HG02981 (cell line): ENCODE measurements at regions not wholly inside any gene's neighbourhood (a gene's known extent, or its start where the extent isn't known, plus 50 kb on each side); places are given as distances from the start of the nearest gene placed in this dataset.

ENCODE experiments used
- ATAC-seq: cut with Tn5 transposase; IDR thresholded peaks from one replicate; pipeline ENCODE4 v1.9.1; 2021; ENCODE audit warnings: mild to moderate bottlenecking, moderate library complexity; ENCODE audit not compliant: unreplicated experiment

DNA sequence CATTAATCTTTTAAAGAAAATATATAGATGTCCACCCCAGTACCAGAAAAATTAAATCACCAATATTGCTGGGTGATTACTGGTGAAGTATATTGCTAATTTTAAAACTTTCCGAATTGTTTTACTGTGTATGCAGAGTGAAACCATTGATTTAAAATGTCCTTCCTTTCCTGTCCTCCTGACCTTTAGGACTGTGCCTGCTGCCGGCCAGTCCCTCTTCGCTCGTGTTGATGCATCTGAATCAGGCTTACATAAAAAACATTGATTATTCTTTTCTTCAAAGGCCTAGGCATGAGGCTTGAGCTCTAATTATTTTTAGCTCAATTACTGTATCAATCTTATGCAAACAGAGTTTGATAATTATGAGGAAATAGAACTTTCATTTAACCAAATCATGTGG lies 1128.1 kb downstream of the BRINP3 start:
- ATAC-seq = no peak

DNA sequence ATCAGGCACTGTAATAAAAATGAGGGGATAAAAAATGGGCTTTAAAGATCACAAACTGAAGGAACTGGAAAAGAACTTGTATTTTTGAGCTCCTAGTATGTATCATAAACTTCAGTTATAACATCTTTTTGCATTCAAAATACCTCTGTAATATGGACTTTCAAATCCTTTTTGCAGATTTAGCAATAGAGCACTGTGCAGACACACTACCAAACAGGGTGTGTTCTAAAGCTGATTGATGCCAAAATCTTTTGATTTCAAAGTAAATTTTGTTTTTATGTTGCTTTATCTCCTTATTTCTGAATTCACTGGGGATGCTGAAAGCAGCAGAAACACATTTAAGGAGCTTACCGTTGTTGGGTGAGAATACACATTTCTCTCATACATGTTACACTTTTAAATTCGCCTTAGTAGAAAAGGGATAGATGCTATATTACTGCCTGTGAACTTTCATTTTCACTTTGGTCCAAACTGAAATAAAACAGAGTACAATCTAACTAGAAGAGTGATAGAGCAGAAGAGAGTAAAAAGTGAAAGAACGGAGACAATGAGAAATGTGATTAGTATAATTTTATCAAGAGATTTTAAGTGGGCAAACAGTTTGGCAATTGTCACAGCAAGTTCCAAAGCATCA lies 1126.6 kb downstream of the BRINP3 start:
- ATAC-seq = no peak

DNA sequence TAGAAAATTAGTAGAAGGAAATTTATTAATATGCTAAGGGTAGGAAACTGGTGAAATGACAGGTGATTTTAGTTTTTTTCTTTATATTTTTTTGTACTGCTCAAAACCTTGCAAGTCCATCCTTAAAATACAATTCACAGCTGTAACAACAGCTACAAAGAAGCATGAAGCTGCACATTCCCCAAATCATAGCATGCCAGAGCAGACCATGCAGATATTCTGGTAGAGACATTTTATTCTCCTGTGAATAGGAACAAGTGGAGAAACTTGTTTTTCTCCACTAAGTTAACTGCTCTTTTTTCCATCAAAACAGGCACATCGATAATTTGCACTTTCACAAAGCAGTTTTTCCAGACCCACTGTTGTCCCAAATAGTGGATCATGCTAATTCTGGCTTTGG lies 1125.7 kb downstream of the BRINP3 start:
- ATAC-seq = no peak

DNA sequence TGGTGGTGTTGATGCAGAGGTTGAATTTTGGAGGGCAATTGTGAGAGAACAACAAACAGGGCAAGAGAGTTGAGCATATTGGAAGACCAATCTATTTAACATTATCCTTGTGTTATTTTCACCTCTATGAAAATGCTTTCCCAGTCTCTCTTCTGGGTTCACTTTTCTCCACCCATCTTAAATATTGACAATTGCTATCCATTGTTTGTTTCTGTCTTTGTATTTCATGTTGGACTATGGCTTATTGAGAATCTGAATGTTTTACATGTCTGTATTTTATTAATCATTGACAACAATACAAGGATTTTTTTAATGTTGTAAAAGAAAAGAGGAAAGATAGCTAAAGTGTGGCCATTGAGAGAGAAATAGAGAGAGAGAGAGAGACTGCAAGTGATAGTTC lies 1121.5 kb downstream of the BRINP3 start:
- no peak for ATAC-seq

DNA sequence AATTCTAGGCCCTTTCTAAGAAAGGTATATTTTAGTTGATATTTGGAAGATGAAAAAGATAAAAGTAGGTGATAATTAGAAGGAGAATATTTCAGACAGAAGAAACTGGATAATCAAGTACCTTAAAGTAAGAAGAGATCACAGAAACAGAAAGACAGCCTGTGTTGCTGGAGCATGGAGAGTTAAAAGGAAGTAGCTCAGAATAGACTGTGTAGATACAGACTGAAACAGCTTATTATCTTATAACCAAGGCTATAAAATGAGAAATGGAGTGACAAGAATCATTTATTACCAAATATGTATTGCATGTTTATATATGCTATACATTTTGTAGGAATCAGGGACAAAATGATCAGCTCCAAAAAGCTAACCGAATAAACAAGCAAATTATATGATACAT lies 1120.3 kb downstream of the BRINP3 start:
- ATAC-seq = no peak

DNA sequence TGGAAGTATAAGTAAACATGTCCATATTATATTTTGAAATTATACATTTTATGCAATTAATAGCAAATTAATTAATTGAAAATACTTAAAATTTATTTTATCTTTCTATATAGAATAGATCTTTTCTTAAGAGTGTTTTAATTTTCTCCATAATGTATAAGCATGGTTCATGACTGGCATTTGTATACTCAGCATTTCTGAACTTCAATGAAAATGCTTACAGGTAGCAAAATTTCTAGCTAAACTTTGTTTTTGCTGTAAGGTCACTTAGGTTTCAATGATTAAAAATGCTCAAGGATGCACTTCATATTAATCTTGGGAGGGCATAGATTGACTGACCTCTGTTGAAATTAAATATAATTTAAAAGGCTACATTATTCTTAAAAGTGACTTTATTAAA lies 1108.1 kb downstream of the BRINP3 start:
- ATAC-seq = no peak

DNA sequence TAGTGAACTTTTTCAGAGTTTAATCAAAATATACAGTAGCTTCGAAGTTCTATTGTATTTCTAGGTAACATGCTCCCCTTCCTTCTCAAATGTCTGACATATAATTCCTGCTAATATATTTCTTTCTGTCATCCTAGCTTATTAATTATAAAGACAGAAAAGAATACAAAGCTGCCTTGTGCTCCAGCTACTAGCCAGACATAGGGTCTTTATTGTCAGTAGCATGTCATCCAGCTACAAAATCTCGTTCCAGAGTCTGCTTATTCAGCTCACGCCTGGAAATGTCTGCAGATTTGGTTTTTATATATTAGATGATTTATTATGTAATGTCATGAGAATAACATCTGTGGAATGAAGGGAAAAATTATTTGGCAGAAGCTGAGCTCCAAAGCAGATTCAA lies 1102.8 kb downstream of the BRINP3 start:
- ATAC-seq = no peak

DNA sequence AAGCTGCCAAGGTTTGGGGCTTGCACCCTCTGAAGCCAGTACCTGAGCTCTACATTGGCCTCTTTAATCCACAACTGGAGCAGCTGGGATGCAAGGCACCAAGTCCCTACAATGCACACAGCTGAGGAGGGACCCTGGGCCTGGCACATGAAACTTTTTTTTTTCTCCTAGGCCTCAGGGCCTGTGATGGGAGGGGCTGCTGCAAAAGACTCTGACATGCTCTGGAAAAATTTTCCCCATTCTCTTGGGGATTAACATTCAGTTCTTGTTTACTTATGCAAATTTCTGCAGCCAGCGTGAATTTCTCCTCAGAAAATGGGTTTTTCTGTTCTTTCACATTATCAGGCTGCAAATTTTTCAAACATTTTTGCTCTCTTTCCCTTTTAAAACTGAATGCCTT lies 1072.2 kb downstream of the BRINP3 start:
- ATAC-seq = no peak

DNA sequence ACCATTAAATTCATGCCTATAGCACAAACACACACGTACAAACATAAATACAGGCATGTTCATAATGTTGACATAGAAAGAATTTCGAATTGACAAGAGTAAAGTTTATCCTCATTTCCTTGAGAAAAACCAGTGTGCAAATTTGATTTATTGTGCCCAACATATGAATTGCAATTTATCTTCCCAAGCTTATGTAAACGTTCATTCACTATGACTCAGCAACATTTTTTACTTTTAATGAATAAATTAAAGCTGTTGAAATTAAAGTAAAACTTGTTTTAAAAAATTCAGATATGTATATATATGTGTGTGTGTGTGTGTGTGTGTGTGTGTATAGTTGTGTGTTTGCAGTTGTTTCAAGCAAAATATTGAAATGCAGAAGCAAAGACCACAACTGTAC lies 1067.9 kb downstream of the BRINP3 start:
- no peak for ATAC-seq

DNA sequence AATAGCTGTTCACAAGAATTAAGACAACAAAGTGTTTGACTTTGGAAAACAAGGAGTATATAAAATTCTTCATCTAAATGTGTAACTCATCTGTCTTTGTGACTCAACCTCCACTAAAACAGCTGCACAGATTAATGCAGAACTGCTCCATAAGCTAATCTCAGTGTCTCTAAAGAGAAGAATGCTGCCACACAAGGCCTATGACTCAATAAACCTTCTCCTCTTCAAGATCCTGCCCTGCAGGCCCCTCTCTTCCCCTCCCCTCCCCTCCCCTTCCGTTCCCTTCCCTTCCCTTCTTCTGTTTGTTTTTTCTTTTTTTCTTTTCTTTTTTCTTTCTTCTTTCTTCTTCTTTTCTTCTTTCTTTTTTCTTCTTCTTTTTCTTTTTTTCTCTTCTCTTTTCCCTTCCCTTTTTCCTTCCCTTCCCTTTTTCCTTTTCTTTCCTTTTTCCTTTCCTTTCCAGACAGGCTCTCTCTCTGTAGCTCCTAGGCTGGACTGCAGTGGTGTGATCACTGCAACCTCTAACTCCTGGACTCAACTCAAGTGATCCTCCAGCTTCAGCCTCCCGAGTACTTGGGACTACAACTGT lies 1052.8 kb downstream of the BRINP3 start:
- no peak for ATAC-seq

DNA sequence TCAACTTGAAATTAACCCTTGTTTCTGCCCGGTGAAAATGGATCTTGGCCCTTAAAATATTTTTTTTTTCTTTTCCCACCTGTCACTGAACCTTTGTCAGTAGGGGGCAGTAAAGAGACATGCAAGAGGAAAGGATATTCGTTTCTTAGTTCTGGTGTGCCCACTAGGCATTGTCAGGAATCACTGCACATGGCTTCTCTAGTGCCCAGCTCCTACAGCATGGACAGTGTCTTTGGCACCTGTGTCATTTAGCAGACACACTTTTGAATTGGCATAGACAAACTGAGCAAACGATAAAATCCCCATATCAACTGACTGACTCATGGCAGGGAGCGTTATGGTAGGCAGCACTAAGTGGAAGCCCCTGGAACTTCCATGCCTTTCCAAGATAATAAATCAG lies 1048.1 kb downstream of the BRINP3 start:
- peak; percentile 80 for ATAC-seq

DNA sequence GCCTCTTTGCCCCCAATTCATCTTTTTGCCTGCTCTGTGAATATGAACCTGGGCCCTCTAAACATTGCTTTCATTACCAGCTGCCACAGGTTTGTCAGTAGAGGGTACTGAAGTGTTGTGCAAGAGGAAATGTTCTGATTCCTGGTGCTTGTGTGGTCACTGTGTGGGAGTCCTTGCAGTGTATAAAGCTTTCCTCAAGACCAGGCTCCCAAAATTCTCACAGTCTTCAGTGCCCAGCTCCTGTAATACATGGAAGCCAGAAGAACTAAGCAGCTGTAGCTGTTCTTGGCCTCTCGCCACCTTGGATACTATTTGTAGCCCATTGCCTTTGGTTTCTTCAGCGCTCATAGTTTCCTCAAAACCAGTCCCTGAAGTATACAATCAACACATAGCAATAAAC lies 1046.2 kb downstream of the BRINP3 start:
- no peak for ATAC-seq

DNA sequence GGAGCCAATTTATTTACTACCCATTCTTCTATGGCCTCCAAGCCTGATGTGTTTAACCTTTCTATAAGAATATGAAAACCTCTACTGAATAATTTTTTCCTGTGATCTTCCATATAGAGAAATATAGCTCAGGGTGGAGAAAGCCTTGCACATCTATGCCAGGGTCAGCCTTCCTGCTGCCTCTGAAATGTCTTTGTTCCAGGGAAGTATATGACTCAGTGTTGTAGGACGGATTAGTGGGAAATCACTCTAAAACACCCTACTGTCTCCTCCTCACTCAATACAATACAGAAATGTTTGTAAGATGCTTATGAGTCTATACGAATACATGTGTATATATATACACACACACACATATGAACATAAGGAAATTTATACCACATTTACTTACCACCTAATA lies 1044.9 kb downstream of the BRINP3 start:
- ATAC-seq = no peak

DNA sequence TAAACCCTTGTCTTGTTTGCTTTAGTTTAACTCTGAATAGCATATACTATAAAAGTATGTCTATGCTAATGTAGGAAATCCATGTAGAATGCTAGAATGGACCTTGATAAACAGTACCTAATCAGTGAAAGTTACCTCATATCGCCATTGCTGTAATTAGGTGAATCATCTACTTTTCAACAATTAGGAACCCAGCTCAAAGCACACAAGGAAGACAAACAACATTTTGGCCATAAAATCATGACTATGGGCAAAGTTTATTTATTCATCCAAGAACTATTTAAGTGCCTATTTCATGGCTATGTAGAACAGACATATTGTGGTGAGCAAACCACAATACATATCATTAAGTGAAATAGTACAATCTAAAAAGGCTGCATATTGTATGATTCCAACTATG lies 1043.2 kb downstream of the BRINP3 start:
- ATAC-seq = no peak

DNA sequence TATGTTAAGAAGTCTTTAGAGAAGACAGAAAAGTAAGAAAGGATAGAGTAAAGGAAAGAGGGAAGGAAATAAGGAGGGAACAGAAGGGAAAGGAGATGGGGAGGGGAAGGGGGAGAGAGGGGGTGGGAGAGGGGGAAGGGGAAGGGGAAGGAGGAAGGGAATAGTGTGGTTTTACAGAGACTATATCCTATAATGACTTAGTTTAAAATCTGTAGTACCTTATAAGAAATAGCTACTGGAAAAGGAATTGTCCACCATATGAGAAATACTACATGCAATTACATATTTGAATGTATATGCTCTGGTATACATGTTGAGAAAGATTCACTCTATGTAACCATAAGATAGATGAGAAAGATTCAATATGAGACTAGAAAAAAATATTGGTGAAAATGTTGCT lies 1042.3 kb downstream of the BRINP3 start:
- ATAC-seq = no peak

DNA sequence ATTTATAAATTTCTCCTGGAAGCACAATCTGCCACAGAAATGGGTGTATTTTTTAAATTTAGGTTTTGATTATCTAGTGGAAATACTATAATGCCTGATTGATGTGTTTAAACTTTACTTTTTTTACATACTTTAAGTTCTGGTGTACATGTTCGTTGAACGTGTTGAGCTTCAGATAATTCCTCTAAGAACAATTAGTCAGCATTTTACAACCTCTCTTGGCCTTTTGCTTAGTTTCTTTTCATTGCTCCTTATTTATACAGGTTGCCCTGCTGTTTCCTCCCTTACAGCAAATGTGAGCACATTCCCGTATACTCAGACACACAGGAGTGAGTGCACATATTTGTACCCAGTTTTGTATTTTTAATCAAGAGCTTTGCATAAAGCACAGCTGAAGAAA lies 1038.9 kb downstream of the BRINP3 start:
- no peak for ATAC-seq

DNA sequence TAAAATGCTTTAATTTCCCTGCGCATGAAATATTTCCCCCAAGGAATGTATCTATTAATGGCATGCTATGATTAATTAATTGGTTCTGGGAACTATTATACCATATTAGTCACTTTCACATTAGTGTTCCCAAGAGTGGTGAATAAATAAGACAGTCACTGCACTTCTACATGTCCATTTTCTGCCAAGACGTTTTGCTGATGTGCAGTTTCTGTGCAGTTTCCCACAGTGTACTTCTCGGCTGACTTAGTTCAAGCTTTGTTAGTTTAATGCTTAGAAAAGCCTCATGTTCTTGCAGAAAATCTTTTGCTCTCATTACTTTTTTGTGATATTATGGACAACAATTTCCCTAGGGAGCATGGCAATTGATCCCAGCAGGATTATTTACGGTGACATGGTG lies 1014.5 kb downstream of the BRINP3 start:
- no peak for ATAC-seq

DNA sequence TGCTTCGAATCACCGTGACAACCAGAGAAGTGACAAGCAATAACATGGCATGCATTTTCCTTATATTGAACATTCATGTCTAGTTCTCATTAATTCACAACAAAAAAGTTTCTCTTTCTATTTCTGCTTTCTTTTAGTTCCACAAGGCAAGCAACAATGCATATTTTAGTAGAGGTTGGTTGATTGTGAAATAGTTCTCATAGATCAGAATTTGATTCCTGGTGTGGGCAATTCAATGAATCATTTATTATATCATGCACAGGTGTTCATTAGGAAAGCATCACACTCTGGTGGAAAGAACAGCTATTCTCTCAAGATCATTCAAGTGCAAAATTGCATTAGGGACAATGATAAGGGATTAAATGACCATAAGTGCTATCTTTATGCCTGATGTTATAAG lies 980.9 kb downstream of the BRINP3 start:
- no peak for ATAC-seq

DNA sequence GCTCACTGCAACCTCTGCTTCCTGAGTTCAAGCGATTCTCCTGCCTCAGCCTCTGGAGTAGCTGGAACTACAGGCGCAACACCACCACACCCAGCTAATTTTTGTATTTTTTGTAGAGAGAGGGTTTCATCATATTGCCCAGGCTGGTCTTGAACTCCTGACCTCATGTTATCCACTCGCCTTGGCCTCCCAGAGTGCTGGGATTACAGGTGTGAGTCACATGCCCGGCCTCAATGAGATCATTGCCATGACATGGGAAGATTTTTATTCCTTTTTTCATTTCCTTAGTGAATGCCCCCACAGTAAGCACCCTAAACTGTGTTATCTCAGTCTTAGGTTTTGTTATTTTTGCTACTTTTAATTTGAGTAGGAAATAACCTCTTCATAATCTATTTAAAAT lies 977.9 kb downstream of the BRINP3 start:
- ATAC-seq = no peak

DNA sequence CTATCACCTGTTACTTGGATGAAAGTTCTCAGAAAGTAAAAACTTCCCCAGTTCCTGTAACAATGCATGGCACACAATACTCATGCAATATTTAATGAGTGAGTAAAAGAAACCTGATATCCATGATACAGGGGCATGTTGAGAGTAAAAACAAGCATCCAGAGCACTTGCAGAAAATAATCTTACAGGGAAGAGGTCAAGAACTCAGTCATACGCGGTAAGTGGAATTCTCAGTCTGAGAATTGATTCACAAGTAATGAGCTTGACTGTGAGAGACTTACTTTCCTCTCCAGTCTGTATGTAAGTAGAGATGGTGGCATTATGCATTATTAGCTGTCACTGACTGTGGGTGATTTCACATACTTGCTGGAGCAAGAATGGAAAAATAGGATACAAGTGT lies 976.9 kb downstream of the BRINP3 start:
- ATAC-seq = no peak

DNA sequence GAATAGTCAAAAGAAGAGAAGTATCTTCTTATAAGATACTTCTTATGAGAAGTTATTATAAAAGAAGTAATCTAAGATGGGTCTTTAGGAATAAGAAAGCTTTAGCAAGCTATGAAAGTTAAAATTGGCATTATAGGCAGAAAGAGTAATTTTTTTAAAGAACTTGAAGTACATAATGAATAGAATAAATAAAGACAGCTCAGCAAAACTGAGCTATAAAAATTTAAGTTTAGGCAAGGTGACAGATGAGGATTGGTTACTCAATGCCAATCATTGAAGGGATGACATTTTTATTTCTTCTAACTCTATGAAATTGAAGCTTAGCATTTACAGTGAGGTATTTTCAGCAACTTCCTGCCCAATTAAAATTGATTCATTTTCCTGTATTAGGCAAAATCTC lies 966.8 kb downstream of the BRINP3 start:
- ATAC-seq = no peak

DNA sequence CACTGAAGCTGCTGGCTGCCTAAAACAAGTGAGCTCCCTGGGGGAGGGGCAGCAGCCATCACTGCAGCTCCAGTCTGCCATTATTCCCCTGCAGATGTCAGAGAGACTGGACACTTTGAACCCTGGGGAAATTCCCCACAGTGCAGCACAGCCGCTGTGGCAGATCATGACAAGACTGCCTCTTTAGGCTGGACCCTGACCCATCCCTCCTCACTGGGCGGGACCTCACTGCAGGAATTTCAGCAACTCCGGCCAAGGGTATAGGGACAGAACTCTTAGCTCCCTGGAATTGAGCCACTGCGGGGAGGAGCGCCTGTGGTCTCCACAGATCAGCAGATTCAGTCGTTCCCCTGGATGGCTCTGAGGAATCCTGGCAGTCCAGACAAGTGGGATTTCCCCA lies 964.6 kb downstream of the BRINP3 start:
- no peak for ATAC-seq

DNA sequence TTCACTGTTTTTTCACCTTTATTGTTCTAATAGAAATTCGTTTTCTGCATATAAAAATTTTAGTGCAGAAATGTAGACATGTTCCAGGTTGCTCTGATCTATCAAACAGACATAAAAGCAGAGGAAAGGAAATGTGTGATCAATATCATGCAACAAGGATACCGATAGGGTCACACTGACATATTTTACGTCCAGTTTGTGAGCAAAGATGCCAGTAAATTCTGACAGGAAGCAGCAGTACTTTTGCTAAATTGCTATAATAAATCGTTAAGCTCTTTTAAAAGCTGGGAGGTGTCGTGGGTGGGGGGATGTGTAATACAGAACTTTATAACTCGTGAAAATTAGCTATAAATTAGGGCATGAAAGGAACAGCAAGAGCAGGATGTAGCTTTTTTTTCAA lies 955.2 kb downstream of the BRINP3 start:
- ATAC-seq = no peak
